Lung (tissue), 11 donors: ENCODE measurements at regions not wholly inside any gene's neighbourhood (a gene's known extent, or its start where the extent isn't known, plus 50 kb on each side); places are given as distances from the start of the nearest gene placed in this dataset.

ENCODE experiments used
- ATAC-seq: fragments of 200-7000 bp; cut with Tn5 transposase; one replicate; pipeline ENCODE4 v1.9.1; 2020; ENCODE audit warnings: moderate number of reproducible peaks; ENCODE audit not compliant: insufficient read depth, low FRiP score
- DNase-seq, 3 donors: peaks; one replicate each; pipeline ENCODE4 v3.0.0-alpha.2; 2013 to 2017
- H3K27ac ChIP-seq, 2 donors: one replicate each; pipeline ENCODE4 v1.5.1; 2013; ENCODE audit warnings: mild to moderate bottlenecking in 2 of 2, moderate library complexity in 2 of 2, control low read depth in 1 of 2, inconsistent platforms in 1 of 2, low read depth in 1 of 2, low read length in 1 of 2
- H3K27me3 ChIP-seq, 3 donors: one replicate each; pipeline ENCODE4 v1.5.1; 2013; ENCODE audit warnings: low read length in 2 of 3; ENCODE audit not compliant: control insufficient read depth in 3 of 3, insufficient read depth in 3 of 3
- H3K36me3 ChIP-seq, 4 donors: one replicate each; pipeline ENCODE4 v1.5.1; 2013; ENCODE audit warnings: low read length in 4 of 4, mild to moderate bottlenecking in 1 of 4, moderate library complexity in 1 of 4; ENCODE audit not compliant: control insufficient read depth in 4 of 4, insufficient read depth in 4 of 4
- H3K4me1 ChIP-seq, 5 donors: one replicate each; pipeline ENCODE4 v1.5.1; 2013; ENCODE audit warnings: low read length in 5 of 5, mild to moderate bottlenecking in 2 of 5, moderate library complexity in 1 of 5; ENCODE audit not compliant: control insufficient read depth in 5 of 5, insufficient read depth in 5 of 5
- H3K4me3 ChIP-seq: one replicate; pipeline ENCODE4 v1.5.1; 2013; ENCODE audit warnings: mild to moderate bottlenecking, control low read depth, moderate library complexity
- H3K9ac ChIP-seq, 2 donors: one replicate each; pipeline ENCODE4 v1.5.1; 2013; ENCODE audit warnings: low read length in 2 of 2, control low read depth in 1 of 2; ENCODE audit not compliant: insufficient read depth in 1 of 2
- H3K9me3 ChIP-seq, 4 donors: one replicate each; pipeline ENCODE4 v1.5.1; 2013; ENCODE audit warnings: low read length in 3 of 4, mild to moderate bottlenecking in 1 of 4, moderate library complexity in 1 of 4; ENCODE audit not compliant: control insufficient read depth in 4 of 4, insufficient read depth in 3 of 4
- CTCF ChIP-seq: IDR thresholded peaks from 2 replicates; pipeline ENCODE4 v1.5.1; 2012; ENCODE audit warnings: mild to moderate bottlenecking; ENCODE audit errors: control extremely low read depth, extremely low read depth
- WGBS, 2 donors: extraction: QIAGEN DNeasy Blood & Tissue Kit; methylation state at CpG; one replicate each; pipeline ENCODE4 v1.1.7; 2013; 5-methylcytosine and 5-hydroxymethylcytosine counted together
- donor health status: control.
- donor health status: control.
- donor health status: Bipolar disorder and iron deficiency.
- donor health status: healthy.
- donor health status: DM: yes; HTN: yes; CAD: no.

DNA sequence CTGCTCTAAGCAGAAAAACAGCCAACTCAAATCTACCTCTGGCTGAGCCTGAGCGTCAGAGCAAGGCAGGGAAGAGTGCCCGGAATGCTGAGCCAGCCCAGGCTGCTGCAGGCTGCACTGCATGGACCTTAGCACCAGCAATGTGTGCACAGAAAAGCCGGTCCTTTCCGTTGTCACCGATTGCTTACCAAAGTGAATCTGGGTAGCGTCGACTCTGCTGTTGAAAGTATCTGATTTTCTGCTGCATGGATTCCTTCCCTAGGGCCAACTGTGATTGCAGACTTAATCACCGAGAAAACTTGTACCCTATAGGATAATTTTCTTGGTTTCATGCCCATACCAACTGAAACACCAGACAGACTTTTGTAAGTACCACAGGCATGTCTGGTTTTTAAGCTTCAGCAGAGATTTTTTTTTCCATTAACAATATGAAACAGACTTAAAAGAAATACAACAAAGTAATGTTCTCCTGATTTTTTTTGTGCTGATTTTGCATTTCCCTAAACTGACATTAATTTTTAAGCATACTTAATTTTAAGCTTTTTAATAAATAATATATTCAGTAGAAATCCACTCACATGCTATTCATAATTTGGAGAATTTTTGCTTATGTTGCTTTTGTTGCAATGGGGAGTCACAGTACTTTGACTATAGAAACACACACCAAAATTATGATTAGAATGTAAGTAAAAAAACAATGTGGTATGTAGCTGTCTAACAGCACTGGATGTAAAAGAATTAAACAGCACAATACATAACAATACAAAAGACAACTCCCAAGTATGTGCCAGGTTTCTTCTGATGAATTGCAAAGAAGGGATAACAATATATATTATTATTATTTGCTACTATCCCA lies 218.0 kb downstream of the THBS2 start:
- TF ChIP-seq CTCF = no peak
- WGBS, 2 donors = 73 to 78% methylated on average over 8 of the region's 8 CpGs
- DNase-seq (peak in 1 of 3 donors; percentile 44), ATAC-seq (no peak)
- Histone ChIP-seq H3K27ac (no peak overlapping the region), H3K27me3 (no peaks in the 10 kb centered on the region), H3K9ac (no peak overlapping the region), H3K9me3 (peaks cover 0 to 6% (median 1%) of the 10 kb centered on the region in 4 donors), H3K4me1 (peaks cover 0 to 12% (median 0%) of the 10 kb centered on the region in 5 donors), H3K36me3 (no peaks in the 10 kb centered on the region), H3K4me3 (no peak overlapping the region)

GRCh38 chr6:169034516-169035167 lies 219.0 kb downstream of the THBS2 start:
- Histone ChIP-seq H3K9ac (no peak overlapping the region), H3K36me3 (no peaks in the 10 kb centered on the region), H3K4me3 (no peak overlapping the region), H3K4me1 (peaks cover 0 to 17% (median 0%) of the 10 kb centered on the region in 5 donors), H3K27ac (no peak overlapping the region), H3K9me3 (peaks cover 0 to 6% (median 1%) of the 10 kb centered on the region in 4 donors), H3K27me3 (no peaks in the 10 kb centered on the region)
- no peak for ATAC-seq
- WGBS, 2 donors = 83 to 91% methylated on average over 13 of the region's 13 CpGs
- no peak for DNase-seq
- no peak for TF ChIP-seq CTCF

- Histone ChIP-seq H3K9me3 (peaks cover 0 to 6% (median 0%) of the 10 kb centered on the region in 4 donors), H3K4me1 (peaks cover 0 to 22% (median 0%) of the 10 kb centered on the region in 5 donors), H3K36me3 (no peaks in the 10 kb centered on the region), H3K4me3 (no peak overlapping the region), H3K27ac (no peak overlapping the region), H3K9ac (no peak overlapping the region), H3K27me3 (no peaks in the 10 kb centered on the region)
- WGBS, 2 donors = 56 to 76% methylated on average over 4 of the region's 4 CpGs
- peak in 1 of 3 donors; percentile 19 for DNase-seq
- no peak for TF ChIP-seq CTCF
- no peak for ATAC-seq
These were observed 223.8 kb downstream of the THBS2 start for GRCh38 chr6:169029861-169030260.
